GM23338 (cell line): ENCODE measurements at regions not wholly inside any gene's neighbourhood (a gene's known extent, or its start where the extent isn't known, plus 50 kb on each side); places are given as distances from the start of the nearest gene placed in this dataset.

Experiments used
- ATAC-seq: fragments of 200-7000 bp; cut with Tn5 transposase; 3 replicates; pipeline ENCODE4 v1.9.1; 2020
- DNase-seq: peaks from one replicate; pipeline ENCODE4 v3.0.0-alpha.2; 2015; ENCODE audit warnings: low spot score
- H2AFZ ChIP-seq: fragments of 200-600 bp; sonication (generic); 2 replicates; pipeline ENCODE4 v1.8.0; 2016; ENCODE audit warnings: antibody characterized with exemption, mild to moderate bottlenecking, moderate library complexity
- H3F3A ChIP-seq: fragments of 200-600 bp; sonication (generic); replicated peaks from 2 replicates; pipeline ENCODE4 v1.8.0; 2017; ENCODE audit warnings: antibody characterized with exemption, mixed run types, low read depth
- H3K27ac ChIP-seq: fragments of 200-600 bp; sonication (generic); 2 replicates; pipeline ENCODE4 v1.6.1; 2016; ENCODE audit warnings: low read depth
- H3K27me3 ChIP-seq: fragments of 200-600 bp; sonication (generic); 2 replicates; pipeline ENCODE4 v1.8.0; 2016; ENCODE audit warnings: mild to moderate bottlenecking, mixed run types, moderate library complexity; ENCODE audit not compliant: insufficient read depth
- H3K36me3 ChIP-seq: fragments of 200-600 bp; sonication (generic); 2 replicates; pipeline ENCODE4 v1.8.0; 2016; ENCODE audit warnings: mild to moderate bottlenecking; ENCODE audit not compliant: insufficient read depth
- H3K4me1 ChIP-seq: fragments of 200-600 bp; sonication (generic); 2 replicates; pipeline ENCODE4 v1.8.0; 2016; ENCODE audit warnings: mild to moderate bottlenecking, moderate library complexity; ENCODE audit not compliant: insufficient read depth
- H3K4me2 ChIP-seq: fragments of 200-600 bp; sonication (generic); 2 replicates; pipeline ENCODE4 v1.7.1; 2017; ENCODE audit warnings: mixed run types
- H3K4me3 ChIP-seq: fragments of 200-600 bp; sonication (generic); 2 replicates; pipeline ENCODE4 v1.6.1; 2016; ENCODE audit warnings: mixed run types
- H3K79me2 ChIP-seq: fragments of 200-600 bp; sonication (generic); replicated peaks from 2 replicates; pipeline ENCODE4 v1.8.0; 2017; ENCODE audit warnings: mild to moderate bottlenecking; ENCODE audit not compliant: insufficient read depth
- H3K9me2 ChIP-seq: fragments of 200-600 bp; sonication (generic); 2 replicates; pipeline ENCODE4 v1.8.0; 2017; ENCODE audit not compliant: insufficient read depth
- H4K20me1 ChIP-seq: fragments of 200-600 bp; sonication (generic); replicated peaks from 2 replicates; pipeline ENCODE4 v1.8.0; 2017; ENCODE audit warnings: mild to moderate bottlenecking; ENCODE audit not compliant: insufficient read depth
- H3K27ac Mint-ChIP-seq: 2 replicates; pipeline ENCODE4 v1.8.0; 2020; ENCODE audit warnings: inconsistent platforms, mild to moderate bottlenecking, moderate library complexity, mixed read lengths
- H3K27me3 Mint-ChIP-seq: 3 replicates; pipeline ENCODE4 v1.8.0; 2022; ENCODE audit warnings: low read depth, mild to moderate bottlenecking, moderate library complexity, mixed read lengths, inconsistent platforms; ENCODE audit not compliant: insufficient read depth, poor library complexity
- H3K36me3 Mint-ChIP-seq: 3 replicates; pipeline ENCODE4 v1.8.0; 2021; ENCODE audit warnings: low read depth, mild to moderate bottlenecking, inconsistent platforms, moderate library complexity, mixed read lengths
- H3K4me1 Mint-ChIP-seq: 3 replicates; pipeline ENCODE4 v1.8.0; 2020; ENCODE audit warnings: mild to moderate bottlenecking, inconsistent platforms, mixed read lengths
- H3K4me3 Mint-ChIP-seq: 3 replicates; pipeline ENCODE4 v1.8.0; 2021; ENCODE audit warnings: moderate library complexity, mild to moderate bottlenecking, inconsistent platforms, mixed read lengths
- H3K9me3 Mint-ChIP-seq: 3 replicates; pipeline ENCODE4 v1.8.0; 2020; ENCODE audit warnings: moderate library complexity, mild to moderate bottlenecking, inconsistent platforms, mixed read lengths
- ETS1 ChIP-seq: IDR thresholded peaks from 2 replicates; pipeline ENCODE4 v1.6.1; 2016; ENCODE audit warnings: antibody characterized with exemption
- NANOG ChIP-seq: IDR thresholded peaks from 2 replicates; pipeline ENCODE4 v1.6.1; 2016; ENCODE audit warnings: antibody characterized with exemption, borderline replicate concordance
- POLR2AphosphoS5 ChIP-seq: IDR thresholded peaks from 2 replicates; pipeline ENCODE4 v1.6.1; 2016; ENCODE audit warnings: antibody characterized with exemption, low read depth
- REST ChIP-seq: IDR thresholded peaks from one replicate; pipeline ENCODE4 v1.6.1; 2018; ENCODE audit warnings: antibody characterized with exemption; ENCODE audit not compliant: unreplicated experiment
- STAT1 ChIP-seq: IDR thresholded peaks from one replicate; pipeline ENCODE4 v1.6.1; 2016; ENCODE audit warnings: antibody characterized with exemption; ENCODE audit not compliant: unreplicated experiment
- ZNF114 ChIP-seq: fragments of 250-450 bp; sonication (Bioruptor Pico); IDR thresholded peaks from 2 replicates; pipeline ENCODE4 v1.5.0; 2020; ENCODE audit warnings: mild to moderate bottlenecking, moderate library complexity
- TF ChIP-seq, protein P1 (sequence below): fragments of 250-450 bp; sonication (Bioruptor Pico); IDR thresholded peaks from 2 replicates; pipeline ENCODE4 v1.5.0; 2020; ENCODE audit warnings: mild to moderate bottlenecking, moderate library complexity

DNA sequence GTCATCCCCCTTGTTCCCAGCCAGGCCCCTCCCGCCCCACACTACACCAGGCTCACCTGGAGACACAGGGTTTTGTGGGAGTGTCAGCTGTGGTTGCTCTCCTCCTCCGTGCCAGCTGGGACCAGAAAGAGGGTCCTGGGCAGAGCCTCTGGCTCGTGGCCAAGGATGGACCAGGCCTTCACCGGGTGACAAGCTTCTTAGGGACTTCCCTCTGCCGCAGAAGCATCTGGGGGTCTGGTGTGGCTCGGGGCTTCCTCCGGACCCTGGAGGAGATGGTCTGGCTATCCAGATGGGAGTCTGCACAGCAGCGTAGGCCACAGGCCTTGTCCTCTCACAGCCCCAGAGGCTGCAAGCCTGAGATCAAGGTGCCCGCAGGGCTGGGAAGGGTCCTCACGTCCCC, 63.8 kb upstream of the CFAP46 start:
- no peaks in the 10 kb centered on the region for H3K9me2 ChIP-seq
- H3K36me3 ChIP-seq, result no peaks in the 10 kb centered on the region
- H3K4me2 ChIP-seq, result no peak overlapping the region
- no peak overlapping the region for H2AFZ ChIP-seq
- H4K20me1 ChIP-seq, result no peaks in the 10 kb centered on the region
- H3K36me3 Mint-ChIP-seq, result no peaks in the 10 kb centered on the region; the same call in 2 of the 3 replicates
- H3K4me3 ChIP-seq, result no peak overlapping the region
- no peaks in the 10 kb centered on the region for H3K27me3 ChIP-seq
- H3K9me3 Mint-ChIP-seq, result peaks cover 2% of the 10 kb centered on the region; the same call in 1 of the 3 replicates
- no peak overlapping the region for H3K4me3 Mint-ChIP-seq
- DNase-seq (no peak), ATAC-seq (no peak)
- H3K27ac Mint-ChIP-seq, result no peak overlapping the region
- H3K79me2 ChIP-seq, result no peaks in the 10 kb centered on the region
- no peak overlapping the region for H3K27ac ChIP-seq
- peaks cover 7% of the 10 kb centered on the region for H3F3A ChIP-seq
- peaks cover 4% of the 10 kb centered on the region; the same call in 2 of the 3 replicates for H3K4me1 Mint-ChIP-seq
- peaks cover 1% of the 10 kb centered on the region for H3K27me3 Mint-ChIP-seq
- no peaks in the 10 kb centered on the region for H3K4me1 ChIP-seq
- TF ChIP-seq STAT1 (no peak), REST (no peak), ETS1 (no peak)

GRCh38 chr10:133004478-133004877, 62.1 kb upstream of the CFAP46 start:
- H3K4me2 ChIP-seq, result no peak overlapping the region
- no peaks in the 10 kb centered on the region for H4K20me1 ChIP-seq
- no peaks in the 10 kb centered on the region for H3K9me3 Mint-ChIP-seq
- H3K27ac Mint-ChIP-seq, result no peak overlapping the region
- DNase-seq (no peak), ATAC-seq (no peak)
- no peak overlapping the region for H3K4me3 Mint-ChIP-seq
- no peak overlapping the region for H2AFZ ChIP-seq
- peaks cover 4% of the 10 kb centered on the region; the same call in 2 of the 3 replicates for H3K4me1 Mint-ChIP-seq
- no peaks in the 10 kb centered on the region for H3K36me3 ChIP-seq
- no peaks in the 10 kb centered on the region for H3K9me2 ChIP-seq
- no peak overlapping the region for H3K27ac ChIP-seq
- no peaks in the 10 kb centered on the region for H3K4me1 ChIP-seq
- H3K36me3 Mint-ChIP-seq, result no peaks in the 10 kb centered on the region; the same call in 2 of the 3 replicates
- H3F3A ChIP-seq, result no peaks in the 10 kb centered on the region
- H3K4me3 ChIP-seq, result no peak overlapping the region
- no peaks in the 10 kb centered on the region for H3K27me3 ChIP-seq
- peaks cover 1% of the 10 kb centered on the region for H3K27me3 Mint-ChIP-seq
- no peaks in the 10 kb centered on the region for H3K79me2 ChIP-seq
- no peak for TF ChIP-seq REST
- no peak for TF ChIP-seq NANOG
- no peak for TF ChIP-seq ZNF114 (CRISPR knock-in tag)
- no peak for TF ChIP-seq STAT1
- TF ChIP-seq POLR2AphosphoS5, result no peak
- TF ChIP-seq, protein P1, sequence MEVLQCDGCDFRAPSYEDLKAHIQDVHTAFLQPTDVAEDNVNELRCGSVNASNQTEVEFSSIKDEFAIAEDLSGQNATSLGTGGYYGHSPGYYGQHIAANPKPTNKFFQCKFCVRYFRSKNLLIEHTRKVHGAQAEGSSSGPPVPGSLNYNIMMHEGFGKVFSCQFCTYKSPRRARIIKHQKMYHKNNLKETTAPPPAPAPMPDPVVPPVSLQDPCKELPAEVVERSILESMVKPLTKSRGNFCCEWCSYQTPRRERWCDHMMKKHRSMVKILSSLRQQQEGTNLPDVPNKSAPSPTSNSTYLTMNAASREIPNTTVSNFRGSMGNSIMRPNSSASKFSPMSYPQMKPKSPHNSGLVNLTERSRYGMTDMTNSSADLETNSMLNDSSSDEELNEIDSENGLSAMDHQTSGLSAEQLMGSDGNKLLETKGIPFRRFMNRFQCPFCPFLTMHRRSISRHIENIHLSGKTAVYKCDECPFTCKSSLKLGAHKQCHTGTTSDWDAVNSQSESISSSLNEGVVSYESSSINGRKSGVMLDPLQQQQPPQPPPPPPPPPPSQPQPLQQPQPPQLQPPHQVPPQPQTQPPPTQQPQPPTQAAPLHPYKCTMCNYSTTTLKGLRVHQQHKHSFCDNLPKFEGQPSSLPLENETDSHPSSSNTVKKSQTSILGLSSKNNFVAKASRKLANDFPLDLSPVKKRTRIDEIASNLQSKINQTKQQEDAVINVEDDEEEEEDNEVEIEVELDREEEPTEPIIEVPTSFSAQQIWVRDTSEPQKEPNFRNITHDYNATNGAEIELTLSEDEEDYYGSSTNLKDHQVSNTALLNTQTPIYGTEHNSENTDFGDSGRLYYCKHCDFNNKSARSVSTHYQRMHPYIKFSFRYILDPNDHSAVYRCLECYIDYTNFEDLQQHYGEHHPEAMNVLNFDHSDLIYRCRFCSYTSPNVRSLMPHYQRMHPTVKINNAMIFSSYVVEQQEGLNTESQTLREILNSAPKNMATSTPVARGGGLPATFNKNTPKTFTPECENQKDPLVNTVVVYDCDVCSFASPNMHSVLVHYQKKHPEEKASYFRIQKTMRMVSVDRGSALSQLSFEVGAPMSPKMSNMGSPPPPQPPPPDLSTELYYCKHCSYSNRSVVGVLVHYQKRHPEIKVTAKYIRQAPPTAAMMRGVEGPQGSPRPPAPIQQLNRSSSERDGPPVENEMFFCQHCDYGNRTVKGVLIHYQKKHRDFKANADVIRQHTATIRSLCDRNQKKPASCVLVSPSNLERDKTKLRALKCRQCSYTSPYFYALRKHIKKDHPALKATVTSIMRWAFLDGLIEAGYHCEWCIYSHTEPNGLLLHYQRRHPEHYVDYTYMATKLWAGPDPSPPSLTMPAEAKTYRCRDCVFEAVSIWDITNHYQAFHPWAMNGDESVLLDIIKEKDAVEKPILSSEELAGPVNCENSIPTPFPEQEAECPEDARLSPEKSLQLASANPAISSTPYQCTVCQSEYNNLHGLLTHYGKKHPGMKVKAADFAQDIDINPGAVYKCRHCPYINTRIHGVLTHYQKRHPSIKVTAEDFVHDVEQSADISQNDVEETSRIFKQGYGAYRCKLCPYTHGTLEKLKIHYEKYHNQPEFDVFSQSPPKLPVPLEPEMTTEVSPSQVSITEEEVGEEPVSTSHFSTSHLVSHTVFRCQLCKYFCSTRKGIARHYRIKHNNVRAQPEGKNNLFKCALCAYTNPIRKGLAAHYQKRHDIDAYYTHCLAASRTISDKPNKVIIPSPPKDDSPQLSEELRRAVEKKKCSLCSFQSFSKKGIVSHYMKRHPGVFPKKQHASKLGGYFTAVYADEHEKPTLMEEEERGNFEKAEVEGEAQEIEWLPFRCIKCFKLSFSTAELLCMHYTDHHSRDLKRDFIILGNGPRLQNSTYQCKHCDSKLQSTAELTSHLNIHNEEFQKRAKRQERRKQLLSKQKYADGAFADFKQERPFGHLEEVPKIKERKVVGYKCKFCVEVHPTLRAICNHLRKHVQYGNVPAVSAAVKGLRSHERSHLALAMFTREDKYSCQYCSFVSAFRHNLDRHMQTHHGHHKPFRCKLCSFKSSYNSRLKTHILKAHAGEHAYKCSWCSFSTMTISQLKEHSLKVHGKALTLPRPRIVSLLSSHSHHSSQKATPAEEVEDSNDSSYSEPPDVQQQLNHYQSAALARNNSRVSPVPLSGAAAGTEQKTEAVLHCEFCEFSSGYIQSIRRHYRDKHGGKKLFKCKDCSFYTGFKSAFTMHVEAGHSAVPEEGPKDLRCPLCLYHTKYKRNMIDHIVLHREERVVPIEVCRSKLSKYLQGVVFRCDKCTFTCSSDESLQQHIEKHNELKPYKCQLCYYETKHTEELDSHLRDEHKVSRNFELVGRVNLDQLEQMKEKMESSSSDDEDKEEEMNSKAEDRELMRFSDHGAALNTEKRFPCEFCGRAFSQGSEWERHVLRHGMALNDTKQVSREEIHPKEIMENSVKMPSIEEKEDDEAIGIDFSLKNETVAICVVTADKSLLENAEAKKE, result no peak
